Esophagus muscularis mucosa (tissue), 4 donors: ENCODE measurements at regions not wholly inside any gene's neighbourhood (a gene's known extent, or its start where the extent isn't known, plus 50 kb on each side); places are given as distances from the start of the nearest gene placed in this dataset.

Experiments
- EP300 ChIP-seq: sonication (generic); formaldehyde crosslinking; IDR thresholded peaks from one replicate; pipeline ENCODE4 v1.6.1; 2017; ENCODE audit warnings: antibody characterized with exemption
- POLR2A ChIP-seq: fragments of 450-650 bp; IDR thresholded peaks from one replicate; pipeline ENCODE4 v1.6.1; 2017; ENCODE audit warnings: antibody characterized with exemption, moderate library complexity, mild to moderate bottlenecking, low read depth
- POLR2AphosphoS5 ChIP-seq, 2 donors: sonication (generic); formaldehyde crosslinking; IDR thresholded peaks; one replicate each; pipeline ENCODE4 v1.6.1; 2017; ENCODE audit warnings: antibody characterized with exemption in 2 of 2
- TF ChIP-seq, protein P1 (sequence below), 3 experiments: fragments of 200-600 bp in 2 of 3; fragments of 450-650 bp in 1 of 3; sonication (generic) in 2 of 3; IDR thresholded peaks; one replicate each; pipeline ENCODE4 v1.5.1; 2017 to 2019; ENCODE audit warnings: antibody characterized with exemption in 3 of 3, mild to moderate bottlenecking in 2 of 3, moderate library complexity in 1 of 3

DNA sequence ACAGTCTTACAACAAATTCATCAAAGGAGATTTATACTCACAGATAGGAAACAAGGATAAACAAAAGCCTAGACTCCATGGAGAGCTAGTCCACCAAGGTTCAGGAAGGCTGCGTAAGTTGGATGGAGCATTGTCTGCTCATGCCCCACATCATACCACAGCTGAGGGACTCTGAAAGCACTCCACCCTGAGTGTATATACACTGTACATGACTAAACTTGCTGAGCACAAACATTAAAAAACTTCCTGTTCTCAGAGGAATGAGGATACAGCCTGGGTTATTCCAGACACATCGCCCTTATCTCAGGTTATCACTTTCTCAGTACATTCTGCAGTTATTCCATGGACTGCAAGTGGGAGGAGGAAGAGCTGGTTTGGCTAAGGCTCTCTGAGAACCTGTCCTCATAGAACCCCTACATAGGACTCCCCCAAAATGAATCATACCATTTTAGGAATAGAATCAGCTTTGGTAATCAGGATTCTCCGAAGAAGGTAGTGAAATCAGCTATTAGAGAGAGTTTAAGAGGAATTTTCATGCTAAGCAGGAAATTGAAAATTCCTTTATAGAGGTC is 58.0 kb upstream of the PRMT6 start:
- TF ChIP-seq, protein P1, sequence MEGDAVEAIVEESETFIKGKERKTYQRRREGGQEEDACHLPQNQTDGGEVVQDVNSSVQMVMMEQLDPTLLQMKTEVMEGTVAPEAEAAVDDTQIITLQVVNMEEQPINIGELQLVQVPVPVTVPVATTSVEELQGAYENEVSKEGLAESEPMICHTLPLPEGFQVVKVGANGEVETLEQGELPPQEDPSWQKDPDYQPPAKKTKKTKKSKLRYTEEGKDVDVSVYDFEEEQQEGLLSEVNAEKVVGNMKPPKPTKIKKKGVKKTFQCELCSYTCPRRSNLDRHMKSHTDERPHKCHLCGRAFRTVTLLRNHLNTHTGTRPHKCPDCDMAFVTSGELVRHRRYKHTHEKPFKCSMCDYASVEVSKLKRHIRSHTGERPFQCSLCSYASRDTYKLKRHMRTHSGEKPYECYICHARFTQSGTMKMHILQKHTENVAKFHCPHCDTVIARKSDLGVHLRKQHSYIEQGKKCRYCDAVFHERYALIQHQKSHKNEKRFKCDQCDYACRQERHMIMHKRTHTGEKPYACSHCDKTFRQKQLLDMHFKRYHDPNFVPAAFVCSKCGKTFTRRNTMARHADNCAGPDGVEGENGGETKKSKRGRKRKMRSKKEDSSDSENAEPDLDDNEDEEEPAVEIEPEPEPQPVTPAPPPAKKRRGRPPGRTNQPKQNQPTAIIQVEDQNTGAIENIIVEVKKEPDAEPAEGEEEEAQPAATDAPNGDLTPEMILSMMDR (IDR thresholded peaks at IDR 0.05): no peak
- no peak for TF ChIP-seq POLR2A
- TF ChIP-seq POLR2AphosphoS5 (IDR thresholded peaks at IDR 0.05): no peak
- TF ChIP-seq EP300: no peak
